GM06990 (cell line): ENCODE measurements at regions not wholly inside any gene's neighbourhood (a gene's known extent, or its start where the extent isn't known, plus 50 kb on each side); places are given as distances from the start of the nearest gene placed in this dataset.

ENCODE experiments used
- DNase-seq: peaks from one replicate; pipeline ENCODE4 v3.0.0-alpha.2; 2011; ENCODE audit not compliant: insufficient read length; ENCODE audit errors: extremely low read depth
- H3K27me3 ChIP-seq: replicated peaks from 2 replicates; pipeline ENCODE4 v1.6.0; 2011; ENCODE audit warnings: low read length; ENCODE audit not compliant: control insufficient read depth, insufficient read depth
- H3K36me3 ChIP-seq: 2 replicates; pipeline ENCODE4 v1.5.1; 2011; ENCODE audit warnings: low read length; ENCODE audit not compliant: control insufficient read depth, insufficient read depth
- H3K4me3 ChIP-seq: replicated peaks from 2 replicates; pipeline ENCODE4 v1.5.1; 2011; ENCODE audit warnings: low read depth, mild to moderate bottlenecking, control low read depth, low read length
- TF ChIP-seq, protein P1 (sequence below): IDR thresholded peaks from 2 replicates; pipeline ENCODE4 v1.5.1; 2011; ENCODE audit warnings: low read length, control low read depth, mild to moderate bottlenecking, inconsistent platforms; ENCODE audit not compliant: insufficient read depth, poor library complexity, severe bottlenecking

DNA sequence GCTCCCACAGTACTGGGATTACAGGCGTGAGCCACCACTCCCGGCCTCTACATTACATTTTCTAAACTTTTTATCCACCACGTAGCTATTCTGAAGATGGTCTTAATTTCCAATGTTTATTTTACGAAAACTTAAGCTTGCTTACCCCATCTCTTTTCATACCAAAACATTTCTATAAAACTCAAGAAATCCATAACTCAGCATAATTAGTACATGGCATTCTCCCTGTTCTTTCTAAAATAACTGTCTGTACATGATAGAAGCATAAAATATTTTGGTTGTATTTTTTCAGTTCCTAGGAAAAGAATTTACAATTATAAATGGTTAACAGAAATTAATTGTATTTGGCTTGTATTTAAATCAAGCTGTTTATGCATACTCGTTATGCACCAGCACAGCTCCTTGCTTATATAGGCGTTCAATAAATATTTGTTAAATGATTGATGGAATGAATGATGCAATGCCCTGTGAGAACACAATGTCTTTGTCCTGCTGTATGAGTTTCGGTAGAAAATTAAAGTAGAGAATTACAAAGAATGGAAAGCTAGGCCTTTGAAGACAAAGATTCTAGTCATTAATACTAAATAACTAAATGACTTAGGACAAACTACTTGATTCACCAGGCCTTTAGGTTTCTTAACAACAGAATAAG, 384.2 kb downstream of the EFNA5 start:
- no peaks in the 10 kb centered on the region for H3K36me3 ChIP-seq
- no peaks in the 10 kb centered on the region; the same call in none of the 2 replicates for H3K27me3 ChIP-seq
- TF ChIP-seq, protein P1, sequence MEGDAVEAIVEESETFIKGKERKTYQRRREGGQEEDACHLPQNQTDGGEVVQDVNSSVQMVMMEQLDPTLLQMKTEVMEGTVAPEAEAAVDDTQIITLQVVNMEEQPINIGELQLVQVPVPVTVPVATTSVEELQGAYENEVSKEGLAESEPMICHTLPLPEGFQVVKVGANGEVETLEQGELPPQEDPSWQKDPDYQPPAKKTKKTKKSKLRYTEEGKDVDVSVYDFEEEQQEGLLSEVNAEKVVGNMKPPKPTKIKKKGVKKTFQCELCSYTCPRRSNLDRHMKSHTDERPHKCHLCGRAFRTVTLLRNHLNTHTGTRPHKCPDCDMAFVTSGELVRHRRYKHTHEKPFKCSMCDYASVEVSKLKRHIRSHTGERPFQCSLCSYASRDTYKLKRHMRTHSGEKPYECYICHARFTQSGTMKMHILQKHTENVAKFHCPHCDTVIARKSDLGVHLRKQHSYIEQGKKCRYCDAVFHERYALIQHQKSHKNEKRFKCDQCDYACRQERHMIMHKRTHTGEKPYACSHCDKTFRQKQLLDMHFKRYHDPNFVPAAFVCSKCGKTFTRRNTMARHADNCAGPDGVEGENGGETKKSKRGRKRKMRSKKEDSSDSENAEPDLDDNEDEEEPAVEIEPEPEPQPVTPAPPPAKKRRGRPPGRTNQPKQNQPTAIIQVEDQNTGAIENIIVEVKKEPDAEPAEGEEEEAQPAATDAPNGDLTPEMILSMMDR: no peak
- H3K4me3 ChIP-seq: no peak overlapping the region
- no peak for DNase-seq

DNA sequence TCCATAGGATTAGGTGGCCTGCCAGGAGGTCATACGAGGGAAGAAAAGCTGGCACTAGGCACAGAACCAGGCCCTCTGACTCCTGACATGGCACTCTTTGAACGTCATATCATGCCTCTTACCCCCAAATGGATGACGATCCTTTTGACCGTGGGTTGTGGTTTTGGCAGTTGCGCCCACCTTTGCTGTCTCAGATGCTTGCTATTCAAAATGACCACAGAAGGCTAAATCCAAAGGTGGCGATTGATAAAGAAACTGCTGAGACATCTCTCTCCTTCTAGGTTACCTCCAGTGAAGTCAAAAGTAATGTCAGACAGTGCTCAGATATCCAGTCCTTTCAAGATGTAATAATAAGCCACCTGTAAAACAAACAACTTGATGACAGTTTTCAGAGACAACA, 385.0 kb downstream of the EFNA5 start:
- Histone ChIP-seq H3K36me3 (no peaks in the 10 kb centered on the region), H3K4me3 (no peak overlapping the region), H3K27me3 (no peaks in the 10 kb centered on the region; the same call in none of the 2 replicates)
- DNase-seq: peak; percentile 23
- TF ChIP-seq, protein P1: no peak

DNA sequence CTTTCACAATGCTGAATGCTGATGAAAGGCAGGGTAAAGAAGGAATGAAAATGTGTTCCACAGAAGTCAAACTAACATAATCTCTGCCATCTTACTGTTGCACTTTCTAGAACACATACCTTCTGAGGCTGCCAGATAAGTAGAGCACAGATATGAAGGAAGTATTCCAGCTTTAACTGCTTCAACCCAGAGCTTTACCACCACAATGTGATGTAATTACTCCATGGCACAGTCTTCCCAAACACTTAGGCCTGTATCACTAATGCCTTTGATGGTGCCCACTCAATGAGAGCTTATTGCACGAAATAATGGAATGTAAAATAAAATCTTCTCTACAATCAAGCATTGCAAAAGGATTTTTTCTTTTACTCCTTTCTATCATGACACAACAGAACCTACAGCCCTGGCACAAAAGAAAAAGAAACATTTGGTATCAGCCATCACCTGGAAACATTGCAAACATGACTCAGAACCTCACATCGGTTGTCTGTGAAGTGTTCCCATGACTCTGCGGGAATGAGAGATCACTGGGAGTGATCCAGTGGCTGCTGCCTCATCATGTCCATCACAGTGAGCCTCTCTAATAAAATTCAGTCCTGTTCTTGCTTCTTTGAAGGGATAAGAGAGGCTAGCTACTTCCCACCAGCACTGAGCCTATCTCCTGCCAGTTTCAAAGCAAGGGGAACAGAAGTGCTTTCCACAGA, 385.8 kb downstream of the EFNA5 start:
- TF ChIP-seq, protein P1: no peak
- no peak for DNase-seq
- Histone ChIP-seq H3K4me3 (no peak overlapping the region), H3K36me3 (no peaks in the 10 kb centered on the region), H3K27me3 (no peaks in the 10 kb centered on the region; the same call in none of the 2 replicates)

DNA sequence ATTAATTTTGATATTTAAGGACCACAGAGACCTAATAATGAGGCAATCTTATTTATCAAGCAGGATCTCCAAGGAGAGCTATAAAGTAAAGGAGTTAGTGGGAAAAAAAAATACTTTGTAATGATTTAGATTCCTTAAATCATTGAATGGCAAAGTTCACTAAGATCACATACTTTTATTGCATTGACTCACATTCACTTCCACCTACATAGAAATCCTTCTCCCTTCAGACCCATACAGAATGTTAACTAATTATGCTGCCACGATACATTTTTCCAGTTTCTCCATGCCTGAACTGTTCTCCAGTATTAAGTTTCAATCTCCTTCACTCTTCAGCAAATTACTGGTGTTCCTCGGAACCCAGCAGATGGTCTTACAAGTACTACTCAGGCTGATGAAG, 388.7 kb downstream of the EFNA5 start:
- no peak overlapping the region for H3K4me3 ChIP-seq
- no peaks in the 10 kb centered on the region for H3K36me3 ChIP-seq
- TF ChIP-seq, protein P1: no peak
- no peak for DNase-seq
- no peaks in the 10 kb centered on the region; the same call in 1 of the 2 replicates for H3K27me3 ChIP-seq

DNA sequence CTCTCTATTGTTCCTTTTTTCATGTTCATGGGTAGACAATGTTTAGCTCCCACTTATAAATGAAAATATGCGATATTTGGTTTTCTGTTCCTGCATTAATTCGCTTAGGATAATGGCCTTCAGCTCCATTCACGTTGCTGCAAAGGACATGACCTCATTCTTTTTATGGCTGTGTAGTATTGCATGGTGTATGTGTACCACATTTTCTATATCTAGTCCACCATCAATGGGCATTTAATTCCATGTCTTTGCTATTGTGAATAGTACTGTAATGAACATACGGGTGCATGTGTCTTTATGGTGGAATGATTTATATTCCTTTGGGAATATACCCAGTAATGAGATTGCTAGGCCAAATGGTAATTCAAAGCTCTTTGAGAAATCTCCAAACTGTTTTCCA, 392.0 kb downstream of the EFNA5 start:
- H3K27me3 ChIP-seq: no peaks in the 10 kb centered on the region; the same call in 1 of the 2 replicates
- H3K36me3 ChIP-seq: no peaks in the 10 kb centered on the region
- DNase-seq: no peak
- TF ChIP-seq, protein P1: no peak
- H3K4me3 ChIP-seq: no peak overlapping the region
